ENCODE measurements at regions not wholly inside any gene's neighbourhood (a gene's known extent, or its start where the extent isn't known, plus 50 kb on each side); places are given as distances from the start of the nearest gene placed in this dataset.

DNA sequence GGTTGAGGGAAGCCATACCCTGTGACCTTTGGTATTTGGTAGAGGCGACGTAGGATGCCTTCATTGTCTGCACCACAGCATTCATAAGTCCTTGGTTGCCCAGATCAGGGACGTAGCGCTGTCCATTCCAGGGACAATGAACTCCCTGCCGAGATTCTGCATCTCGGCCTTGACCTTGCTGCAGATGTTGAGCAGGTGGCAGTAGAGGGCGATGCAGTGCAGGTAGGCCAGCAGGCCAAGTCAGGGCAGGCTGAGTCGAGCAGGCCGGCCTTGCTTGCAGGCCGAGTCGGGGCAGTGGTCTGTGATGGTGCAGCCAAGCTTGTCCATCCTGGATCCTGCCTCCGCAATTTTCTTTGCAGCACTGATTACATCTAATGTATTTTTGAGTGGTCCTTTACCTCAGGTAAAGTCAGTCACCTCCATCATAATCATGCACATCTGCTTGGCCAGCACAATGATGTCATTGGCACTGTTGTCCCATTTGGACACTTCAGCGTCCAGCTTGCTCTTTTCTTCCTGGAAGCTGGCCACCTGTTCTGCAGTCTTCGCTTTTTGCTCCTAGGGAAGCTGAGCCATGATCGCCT, 93.4 kb upstream of the CCDC112 start:
- Mint-ChIP-seq H3K27ac (ENCODE audit: unreplicated experiment) (no peak overlapping the region), H3K4me3 (no peak overlapping the region), H3K9me3 (no peaks in the 10 kb centered on the region), H3K36me3 (ENCODE audit: low read depth) (no peaks in the 10 kb centered on the region), H3K4me1 (no peaks in the 10 kb centered on the region), H3K27me3 (ENCODE audit: low read depth) (no peaks in the 10 kb centered on the region)
- no peak for DNase-seq (ENCODE audit: low read depth, low spot score)
- TF ChIP-seq, protein P1, sequence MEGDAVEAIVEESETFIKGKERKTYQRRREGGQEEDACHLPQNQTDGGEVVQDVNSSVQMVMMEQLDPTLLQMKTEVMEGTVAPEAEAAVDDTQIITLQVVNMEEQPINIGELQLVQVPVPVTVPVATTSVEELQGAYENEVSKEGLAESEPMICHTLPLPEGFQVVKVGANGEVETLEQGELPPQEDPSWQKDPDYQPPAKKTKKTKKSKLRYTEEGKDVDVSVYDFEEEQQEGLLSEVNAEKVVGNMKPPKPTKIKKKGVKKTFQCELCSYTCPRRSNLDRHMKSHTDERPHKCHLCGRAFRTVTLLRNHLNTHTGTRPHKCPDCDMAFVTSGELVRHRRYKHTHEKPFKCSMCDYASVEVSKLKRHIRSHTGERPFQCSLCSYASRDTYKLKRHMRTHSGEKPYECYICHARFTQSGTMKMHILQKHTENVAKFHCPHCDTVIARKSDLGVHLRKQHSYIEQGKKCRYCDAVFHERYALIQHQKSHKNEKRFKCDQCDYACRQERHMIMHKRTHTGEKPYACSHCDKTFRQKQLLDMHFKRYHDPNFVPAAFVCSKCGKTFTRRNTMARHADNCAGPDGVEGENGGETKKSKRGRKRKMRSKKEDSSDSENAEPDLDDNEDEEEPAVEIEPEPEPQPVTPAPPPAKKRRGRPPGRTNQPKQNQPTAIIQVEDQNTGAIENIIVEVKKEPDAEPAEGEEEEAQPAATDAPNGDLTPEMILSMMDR (conservative IDR thresholded peaks at IDR 0.05), result no peak

DNA sequence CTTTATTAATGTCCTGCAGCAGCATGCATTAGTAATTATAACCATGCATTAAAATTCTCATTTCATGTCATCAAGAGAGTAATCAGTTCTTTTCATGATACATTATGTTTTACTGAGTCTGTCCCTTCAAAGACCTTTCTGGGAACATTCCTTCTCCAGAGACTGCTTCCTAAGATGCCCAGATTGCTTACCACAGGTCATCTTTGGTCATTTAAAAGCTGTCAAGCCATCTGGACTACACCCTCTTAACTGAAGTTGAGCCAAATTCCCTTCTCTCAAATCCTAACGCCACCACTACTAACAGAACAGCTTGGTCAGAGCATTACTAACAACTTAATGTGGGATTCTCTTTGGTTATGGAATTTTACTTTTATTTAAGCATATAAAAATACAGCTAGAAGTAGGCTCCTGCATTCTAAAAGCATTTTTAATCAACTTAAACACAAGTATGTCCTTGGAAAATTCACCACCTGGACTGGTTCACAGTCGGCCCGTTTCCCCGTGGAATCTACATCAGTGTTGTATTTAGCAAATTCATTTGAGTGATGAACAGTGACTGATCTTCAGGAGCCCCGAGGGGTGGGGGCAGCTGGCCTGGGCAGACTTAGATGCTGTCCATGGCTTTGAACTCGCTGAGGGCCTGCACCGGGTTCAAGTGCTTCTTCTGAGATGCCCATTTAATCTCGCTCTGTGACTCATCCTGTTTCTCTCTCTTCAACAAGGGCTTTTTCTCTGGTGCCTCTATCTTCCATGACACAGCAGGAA, 92.8 kb upstream of the CCDC112 start:
- H3K27me3 Mint-ChIP-seq (ENCODE audit: low read depth), result no peaks in the 10 kb centered on the region
- DNase-seq (ENCODE audit: low read depth, low spot score), result no peak
- TF ChIP-seq, protein P1 (conservative IDR thresholded peaks at IDR 0.05), result no peak
- no peaks in the 10 kb centered on the region for H3K36me3 Mint-ChIP-seq (ENCODE audit: low read depth)
- no peak overlapping the region for H3K27ac Mint-ChIP-seq (ENCODE audit: unreplicated experiment)
- no peaks in the 10 kb centered on the region for H3K4me1 Mint-ChIP-seq
- no peak overlapping the region for H3K4me3 Mint-ChIP-seq
- no peaks in the 10 kb centered on the region for H3K9me3 Mint-ChIP-seq

DNA sequence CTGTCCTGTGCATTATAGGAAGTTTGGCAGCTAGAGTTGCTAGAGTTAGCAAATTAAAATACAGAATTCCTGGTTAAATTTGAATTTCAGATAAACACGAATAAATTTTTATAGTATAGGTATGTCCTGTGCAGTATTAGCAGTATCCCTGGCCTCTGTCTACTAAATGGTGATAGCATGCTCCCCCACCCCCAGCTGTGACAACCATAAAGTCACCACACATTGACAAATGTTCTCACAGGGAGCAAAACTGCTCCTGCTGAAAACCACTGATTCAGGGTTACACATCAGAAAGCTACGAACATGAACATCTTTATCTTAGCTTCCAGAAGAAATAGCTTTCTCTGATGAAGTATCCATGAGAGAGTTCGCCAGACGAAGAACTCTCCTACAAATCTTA, 91.8 kb upstream of the CCDC112 start:
- no peak for DNase-seq (ENCODE audit: low read depth, low spot score)
- Mint-ChIP-seq H3K36me3 (ENCODE audit: low read depth) (no peaks in the 10 kb centered on the region), H3K4me1 (no peaks in the 10 kb centered on the region), H3K4me3 (no peak overlapping the region), H3K9me3 (no peaks in the 10 kb centered on the region), H3K27ac (ENCODE audit: unreplicated experiment) (no peak overlapping the region), H3K27me3 (ENCODE audit: low read depth) (no peaks in the 10 kb centered on the region)
- TF ChIP-seq, protein P1 (conservative IDR thresholded peaks at IDR 0.05), result no peak

GRCh38 chr5:115387816-115388215, 91.4 kb upstream of the CCDC112 start:
- no peak for DNase-seq (ENCODE audit: low read depth, low spot score)
- Mint-ChIP-seq H3K36me3 (ENCODE audit: low read depth) (no peaks in the 10 kb centered on the region), H3K4me1 (no peaks in the 10 kb centered on the region), H3K4me3 (no peak overlapping the region), H3K27me3 (ENCODE audit: low read depth) (no peaks in the 10 kb centered on the region), H3K9me3 (no peaks in the 10 kb centered on the region), H3K27ac (ENCODE audit: unreplicated experiment) (no peak overlapping the region)
- TF ChIP-seq, protein P1 (conservative IDR thresholded peaks at IDR 0.05), result no peak

GRCh38 chr5:115386657-115387056, 90.2 kb upstream of the CCDC112 start:
- no peaks in the 10 kb centered on the region for H3K36me3 Mint-ChIP-seq (ENCODE audit: low read depth)
- H3K27me3 Mint-ChIP-seq (ENCODE audit: low read depth), result no peaks in the 10 kb centered on the region
- H3K27ac Mint-ChIP-seq (ENCODE audit: unreplicated experiment), result no peak overlapping the region
- no peak for DNase-seq (ENCODE audit: low read depth, low spot score)
- H3K9me3 Mint-ChIP-seq, result no peaks in the 10 kb centered on the region
- no peaks in the 10 kb centered on the region for H3K4me1 Mint-ChIP-seq
- TF ChIP-seq, protein P1 (conservative IDR thresholded peaks at IDR 0.05), result no peak
- no peak overlapping the region for H3K4me3 Mint-ChIP-seq
